ENCODE measurements at regions not wholly inside any gene's neighbourhood (a gene's known extent, or its start where the extent isn't known, plus 50 kb on each side); places are given as distances from the start of the nearest gene placed in this dataset.

DNA sequence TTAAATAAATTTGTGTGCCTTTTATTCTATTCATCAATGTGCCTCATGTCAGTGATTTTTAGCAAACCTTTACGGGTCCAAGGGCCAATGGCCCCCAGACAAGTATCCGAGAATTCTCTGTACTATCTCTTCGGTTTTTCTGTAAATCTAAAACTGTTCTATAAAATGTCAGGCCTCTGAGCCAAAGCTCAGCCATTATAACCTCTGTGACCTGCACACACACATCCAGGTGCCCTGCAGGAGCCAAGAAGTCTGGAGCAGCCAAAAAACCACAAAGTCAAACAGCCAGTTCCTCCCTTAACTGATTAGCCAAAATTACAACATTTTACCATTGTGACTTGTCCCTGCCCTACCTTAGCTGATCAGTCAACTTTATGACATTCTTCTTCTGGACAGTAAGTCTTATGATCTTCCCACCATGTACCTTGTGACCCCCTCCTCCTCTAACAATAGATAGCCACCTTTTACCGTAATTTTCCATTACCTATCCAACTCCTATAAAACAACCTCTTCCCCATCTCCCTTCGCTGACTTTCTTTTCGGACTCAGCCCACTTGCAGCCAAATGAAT lies 363.8 kb downstream of the SEMA3D start:
- Histone ChIP-seq H3K9me3 (no peaks in the 10 kb centered on the region), H3K4me3 (no peak overlapping the region), H3K27me3 (ENCODE audit: low read depth) (no peaks in the 10 kb centered on the region), H3K36me3 (replicated peaks) (no peaks in the 10 kb centered on the region), H3K4me1 (no peaks in the 10 kb centered on the region)
- DNase-seq (ENCODE audit: low spot score in 2 of 2): no peak
- in situ Hi-C loops (cut with MboI; ENCODE audit: low sequenced_read_pairs): no loop called here

GRCh38 chr7:84821671-84822534 lies 365.0 kb downstream of the SEMA3D start:
- in situ Hi-C loops (cut with MboI; ENCODE audit: low sequenced_read_pairs): no loop called here
- H3K9me3 ChIP-seq: no peaks in the 10 kb centered on the region
- no peaks in the 10 kb centered on the region for H3K27me3 ChIP-seq (ENCODE audit: low read depth)
- H3K4me3 ChIP-seq: no peak overlapping the region
- no peak for DNase-seq (ENCODE audit: low spot score in 2 of 2)
- H3K4me1 ChIP-seq: no peaks in the 10 kb centered on the region
- no peaks in the 10 kb centered on the region for H3K36me3 ChIP-seq (replicated peaks)

GRCh38 chr7:84820481-84820880 lies 366.4 kb downstream of the SEMA3D start:
- Histone ChIP-seq H3K4me3 (no peak overlapping the region), H3K4me1 (no peaks in the 10 kb centered on the region), H3K36me3 (replicated peaks) (no peaks in the 10 kb centered on the region), H3K27me3 (ENCODE audit: low read depth) (no peaks in the 10 kb centered on the region), H3K9me3 (no peaks in the 10 kb centered on the region)
- DNase-seq (ENCODE audit: low spot score in 2 of 2): no peak
- in situ Hi-C loops (cut with MboI; ENCODE audit: low sequenced_read_pairs): no loop called here

GRCh38 chr7:84817016-84817415 lies 369.8 kb downstream of the SEMA3D start:
- Histone ChIP-seq H3K9me3 (no peaks in the 10 kb centered on the region), H3K27me3 (ENCODE audit: low read depth) (no peaks in the 10 kb centered on the region), H3K4me3 (no peak overlapping the region), H3K4me1 (no peaks in the 10 kb centered on the region), H3K36me3 (replicated peaks) (no peaks in the 10 kb centered on the region)
- in situ Hi-C loops (cut with MboI; ENCODE audit: low sequenced_read_pairs): no loop called here
- no peak for DNase-seq (ENCODE audit: low spot score in 2 of 2)

- Histone ChIP-seq H3K27me3 (ENCODE audit: low read depth) (no peaks in the 10 kb centered on the region), H3K4me3 (no peak overlapping the region), H3K4me1 (no peaks in the 10 kb centered on the region), H3K9me3 (no peaks in the 10 kb centered on the region), H3K36me3 (replicated peaks) (no peaks in the 10 kb centered on the region)
- in situ Hi-C loops (cut with MboI; ENCODE audit: low sequenced_read_pairs): no loop called here
- DNase-seq (ENCODE audit: low spot score in 2 of 2): no peak
These were observed 373.5 kb downstream of the SEMA3D start for GRCh38 chr7:84813376-84813775.

GRCh38 chr7:84812021-84812420 lies 374.8 kb downstream of the SEMA3D start:
- in situ Hi-C loops (cut with MboI; ENCODE audit: low sequenced_read_pairs): no loop called here
- Histone ChIP-seq H3K4me1 (no peaks in the 10 kb centered on the region), H3K36me3 (replicated peaks) (no peaks in the 10 kb centered on the region), H3K4me3 (no peak overlapping the region), H3K9me3 (no peaks in the 10 kb centered on the region), H3K27me3 (ENCODE audit: low read depth) (no peaks in the 10 kb centered on the region)
- no peak for DNase-seq (ENCODE audit: low spot score in 2 of 2)

DNA sequence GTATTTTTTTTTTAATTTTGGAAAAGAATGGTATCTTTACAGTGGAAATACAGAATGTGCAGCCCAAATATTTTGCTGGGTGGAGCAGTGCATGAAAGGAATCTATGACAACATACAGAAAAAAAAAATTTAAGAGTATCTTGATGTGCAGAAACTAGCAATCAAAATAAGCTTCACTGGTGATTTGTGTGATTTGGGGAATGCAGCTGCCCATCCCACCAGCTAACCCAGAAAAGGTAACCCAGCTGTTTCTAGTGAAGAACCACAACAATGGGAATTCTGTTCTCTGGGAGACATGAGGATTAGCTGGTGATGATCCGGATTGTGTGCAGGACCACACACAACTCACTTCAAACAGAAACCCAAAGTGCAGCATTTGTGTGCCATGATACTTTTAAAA lies 375.5 kb downstream of the SEMA3D start:
- H3K4me1 ChIP-seq: no peaks in the 10 kb centered on the region
- in situ Hi-C loops (cut with MboI; ENCODE audit: low sequenced_read_pairs): no loop called here
- no peak for DNase-seq (ENCODE audit: low spot score in 2 of 2)
- H3K4me3 ChIP-seq: no peak overlapping the region
- no peaks in the 10 kb centered on the region for H3K9me3 ChIP-seq
- H3K36me3 ChIP-seq (replicated peaks): no peaks in the 10 kb centered on the region
- H3K27me3 ChIP-seq (ENCODE audit: low read depth): no peaks in the 10 kb centered on the region

DNA sequence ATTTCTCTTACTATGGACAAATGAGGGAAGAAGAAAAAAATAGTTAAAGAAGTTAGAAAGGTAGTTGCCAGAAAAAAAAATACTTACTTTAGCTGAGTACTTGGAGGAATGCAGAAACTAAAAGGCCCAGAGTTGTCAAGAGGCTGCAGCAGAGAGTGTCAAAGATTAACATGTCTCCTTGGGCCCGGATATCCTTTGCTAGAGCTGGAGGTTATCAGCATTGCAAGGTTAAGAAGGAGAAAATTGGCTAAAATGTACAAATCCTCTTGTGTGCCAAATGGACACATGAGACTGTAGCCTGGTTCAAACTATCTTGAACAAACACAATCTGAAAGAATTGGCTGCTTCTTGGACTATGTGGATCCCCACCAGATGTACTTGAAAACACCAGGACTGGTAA lies 377.0 kb downstream of the SEMA3D start:
- in situ Hi-C loops (cut with MboI; ENCODE audit: low sequenced_read_pairs): no loop called here
- Histone ChIP-seq H3K36me3 (replicated peaks) (no peaks in the 10 kb centered on the region), H3K4me1 (no peaks in the 10 kb centered on the region), H3K9me3 (no peaks in the 10 kb centered on the region), H3K27me3 (ENCODE audit: low read depth) (no peaks in the 10 kb centered on the region), H3K4me3 (no peak overlapping the region)
- no peak for DNase-seq (ENCODE audit: low spot score in 2 of 2)

GRCh38 chr7:84803979-84804378 lies 382.9 kb downstream of the SEMA3D start:
- in situ Hi-C loops (cut with MboI; ENCODE audit: low sequenced_read_pairs): no loop called here
- no peak for DNase-seq (ENCODE audit: low spot score in 2 of 2)
- no peaks in the 10 kb centered on the region for H3K27me3 ChIP-seq (ENCODE audit: low read depth)
- H3K36me3 ChIP-seq (replicated peaks): no peaks in the 10 kb centered on the region
- H3K4me1 ChIP-seq: no peaks in the 10 kb centered on the region
- H3K9me3 ChIP-seq: no peaks in the 10 kb centered on the region
- no peak overlapping the region for H3K4me3 ChIP-seq

- H3K4me1 ChIP-seq: no peaks in the 10 kb centered on the region
- H3K27me3 ChIP-seq (ENCODE audit: low read depth): no peaks in the 10 kb centered on the region
- no peaks in the 10 kb centered on the region for H3K9me3 ChIP-seq
- H3K4me3 ChIP-seq: no peak overlapping the region
- in situ Hi-C loops (cut with MboI; ENCODE audit: low sequenced_read_pairs): no loop called here
- no peak for DNase-seq (ENCODE audit: low spot score in 2 of 2)
- H3K36me3 ChIP-seq (replicated peaks): no peaks in the 10 kb centered on the region
These were observed 385.5 kb downstream of the SEMA3D start for GRCh38 chr7:84801396-84801795.

GRCh38 chr7:84800846-84801245 lies 386.0 kb downstream of the SEMA3D start:
- DNase-seq (ENCODE audit: low spot score in 2 of 2): no peak
- H3K9me3 ChIP-seq: no peaks in the 10 kb centered on the region
- no peak overlapping the region for H3K4me3 ChIP-seq
- H3K4me1 ChIP-seq: no peaks in the 10 kb centered on the region
- in situ Hi-C loops (cut with MboI; ENCODE audit: low sequenced_read_pairs): no loop called here
- H3K36me3 ChIP-seq (replicated peaks): no peaks in the 10 kb centered on the region
- H3K27me3 ChIP-seq (ENCODE audit: low read depth): no peaks in the 10 kb centered on the region

DNA sequence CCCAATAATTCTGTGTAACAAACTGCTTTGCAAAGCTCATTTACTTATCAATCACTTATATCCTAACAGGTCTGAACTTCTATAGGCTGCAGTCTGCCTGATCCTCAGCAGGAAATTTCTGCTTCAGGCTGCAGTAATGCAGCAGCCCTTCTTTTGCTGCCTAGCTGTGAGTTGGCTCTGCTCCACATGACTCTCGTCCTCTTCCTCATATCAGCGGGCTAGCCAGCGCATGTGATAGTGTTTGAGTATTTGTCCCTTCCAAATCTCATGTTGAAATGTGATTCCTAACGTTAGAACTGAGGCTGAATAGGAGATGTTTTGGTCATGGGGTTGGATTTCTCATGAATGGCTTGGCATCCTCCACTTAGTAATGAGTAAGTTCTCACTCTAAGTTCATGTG lies 387.8 kb downstream of the SEMA3D start:
- Histone ChIP-seq H3K36me3 (replicated peaks) (no peaks in the 10 kb centered on the region), H3K9me3 (no peaks in the 10 kb centered on the region), H3K4me1 (no peaks in the 10 kb centered on the region), H3K27me3 (ENCODE audit: low read depth) (no peaks in the 10 kb centered on the region), H3K4me3 (no peak overlapping the region)
- in situ Hi-C loops (cut with MboI; ENCODE audit: low sequenced_read_pairs): loop anchor here (25.0 kb wide), 1 partner anchor 213 kb away; no protein-coding TSS in a partner anchor
- no peak for DNase-seq (ENCODE audit: low spot score in 2 of 2)

- no peak for DNase-seq (ENCODE audit: low spot score in 2 of 2)
- Histone ChIP-seq H3K4me3 (no peak overlapping the region), H3K27me3 (ENCODE audit: low read depth) (no peaks in the 10 kb centered on the region), H3K36me3 (replicated peaks) (no peaks in the 10 kb centered on the region), H3K4me1 (no peaks in the 10 kb centered on the region), H3K9me3 (no peaks in the 10 kb centered on the region)
- in situ Hi-C loops (cut with MboI; ENCODE audit: low sequenced_read_pairs): loop anchor here (25.0 kb wide), 1 partner anchor 220 kb away; no protein-coding TSS in a partner anchor
These were observed 394.5 kb downstream of the SEMA3D start for GRCh38 chr7:84792231-84792893.

DNA sequence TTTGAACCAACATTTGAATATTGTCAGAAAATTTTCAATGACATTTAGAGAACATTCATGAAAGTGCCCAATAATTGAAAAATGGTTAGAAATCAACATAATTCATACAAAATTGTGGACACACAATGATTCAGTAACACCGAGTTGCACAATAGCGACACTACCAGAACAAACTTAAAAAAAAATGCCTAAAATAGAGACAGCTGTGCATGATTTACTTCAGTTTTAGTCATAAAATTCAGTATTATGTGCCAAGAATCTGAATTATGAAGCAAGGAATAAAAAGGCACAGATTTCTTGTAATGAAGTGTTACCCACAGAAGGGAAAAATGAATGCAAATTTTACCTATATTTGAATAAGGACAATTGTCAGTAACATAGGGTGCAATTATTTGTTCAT lies 396.0 kb downstream of the SEMA3D start:
- H3K4me1 ChIP-seq: no peaks in the 10 kb centered on the region
- no peak for DNase-seq (ENCODE audit: low spot score in 2 of 2)
- no peaks in the 10 kb centered on the region for H3K9me3 ChIP-seq
- no peak overlapping the region for H3K4me3 ChIP-seq
- H3K27me3 ChIP-seq (ENCODE audit: low read depth): no peaks in the 10 kb centered on the region
- H3K36me3 ChIP-seq (replicated peaks): no peaks in the 10 kb centered on the region
- in situ Hi-C loops (cut with MboI; ENCODE audit: low sequenced_read_pairs): loop anchor here (25.0 kb wide), 1 partner anchor 221 kb away; no protein-coding TSS in a partner anchor

Data from HAP-1 (cell line).